ENCODE measurements at regions not wholly inside any gene's neighbourhood (a gene's known extent, or its start where the extent isn't known, plus 50 kb on each side); places are given as distances from the start of the nearest gene placed in this dataset.

- H3K79me1 ChIP-seq (ENCODE audit: low read depth in 1 of 2, low read length in 2 of 2) = no peaks in the 10 kb centered on the region
- H2BK5ac ChIP-seq (ENCODE audit: low read depth, low read length, poor library complexity, severe bottlenecking) = no peak overlapping the region
- no peak overlapping the region for H2AK9ac ChIP-seq (replicated peaks; ENCODE audit: low read depth, low read length, poor library complexity)
- in situ Hi-C loops (cut with MboI; ENCODE audit: low sequenced_read_pairs) (loop anchor here (10.0 kb wide), 1 partner anchor 292 kb away; no protein-coding TSS in a partner anchor), dilution Hi-C loops (cut with HindIII; ENCODE audit: low sequenced_read_pairs, unreplicated experiment) (no loop called here), intact Hi-C loops (cut with micrococcal nuclease) (loop anchor here (2.0 to 5.0 kb wide), 7 partner anchors 140 to 1516 kb away; no protein-coding TSS in a partner anchor)
- no peaks in the 10 kb centered on the region for H4K20me1 ChIP-seq (ENCODE audit: insufficient read depth, low read length)
- H3K4ac ChIP-seq (ENCODE audit: low read depth, low read length) = 0 out of 2 replicates have a peak overlapping the region, but pooled peaks have one; percentile 30
- H2AFZ ChIP-seq (replicated peaks; ENCODE audit: low read length, poor library complexity) = peak overlapping the region; percentile 25
- H2BK20ac ChIP-seq (ENCODE audit: low read depth, low read length) = peak overlapping the region; percentile 76
- peak overlapping the region; percentile 49 for H3K14ac ChIP-seq (replicated peaks; ENCODE audit: low read depth, low read length)
- H3K27me3 ChIP-seq (ENCODE audit: control insufficient read depth, insufficient read depth, low read length) = no peaks in the 10 kb centered on the region
- no peak overlapping the region for H3K27ac ChIP-seq (ENCODE audit: insufficient read depth, low read length)
- no peaks in the 10 kb centered on the region for H3K9me3 ChIP-seq (ENCODE audit: control insufficient read depth, insufficient read depth, low read length)
- H3K9ac ChIP-seq (ENCODE audit: low read depth, low read length) = peak overlapping the region; percentile 16; the same call in 1 of the 2 replicates
- 0 out of 2 replicates have a peak overlapping the region, but pooled peaks have one; percentile 29 for H3K56ac ChIP-seq (ENCODE audit: extremely low read depth, insufficient read depth, low read length)
- ATAC-seq (ENCODE audit: low read depth) (peak; percentile 79), DNase-seq (peak; percentile 60)
- peak overlapping the region; percentile 48 for H2BK120ac ChIP-seq (ENCODE audit: low read depth, low read length)
- H2BK15ac ChIP-seq (ENCODE audit: low read depth, low read length) = 0 out of 3 replicates have a peak overlapping the region, but pooled peaks have one; percentile 25
- H4K91ac ChIP-seq (ENCODE audit: insufficient read depth, low read depth, low read length) = peak overlapping the region; percentile 29; the same call in 1 of the 2 replicates
- peak overlapping the region; percentile 58 to 64; a peak in 3 of 4 replicates for H4K8ac ChIP-seq (ENCODE audit: low read depth in 2 of 2, low read length in 2 of 2)
- H2AK5ac ChIP-seq (ENCODE audit: low read depth, low read length) = no peak overlapping the region
- CTCF ChIA-PET = interaction anchor here (0.5 to 0.7 kb wide), 3 partner anchors 9 to 916 kb away, joined by 4 to 5 read pairs (median 4); no protein-coding TSS in a partner anchor
- H3K18ac ChIP-seq (ENCODE audit: low read depth, low read length) = peak overlapping the region; percentile 15
- WGBS, 2 experiments (ENCODE audit: extremely low coverage in 2 of 2, insufficient read length in 1 of 2) = 10% methylated on average over 7 of the region's 14 CpGs; no CpG with 5 or more reads in 1 of the 2 experiments
- H3K4me3 ChIP-seq (ENCODE audit: insufficient read depth, low read depth, low read length) = peak overlapping the region; percentile 20
- POLR2A ChIA-PET (ENCODE audit: unreplicated experiment) = interaction anchor here (0.5 kb wide), 1 partner anchor 91 kb away, joined by 4 read pairs; no protein-coding TSS in a partner anchor
- H3K23ac ChIP-seq (ENCODE audit: low read depth, low read length) = peak overlapping the region; percentile 58; the same call in 1 of the 2 replicates
- peak overlapping the region; percentile 17 for H4K5ac ChIP-seq (ENCODE audit: low read depth, low read length)
- no peaks in the 10 kb centered on the region for H3K4me1 ChIP-seq (ENCODE audit: control insufficient read depth, insufficient read depth, low read length)
- H3K9me1 ChIP-seq (ENCODE audit: insufficient read depth, low read length) = no peaks in the 10 kb centered on the region
- H3K4me2 ChIP-seq (ENCODE audit: low read depth, low read length) = peak overlapping the region; percentile 76
- BruUV-seq (replicated peaks) = no TSS peak
- no peaks in the 10 kb centered on the region for H3K36me3 ChIP-seq (ENCODE audit: control insufficient read depth, insufficient read depth, low read length)
- TF ChIP-seq, protein P1, sequence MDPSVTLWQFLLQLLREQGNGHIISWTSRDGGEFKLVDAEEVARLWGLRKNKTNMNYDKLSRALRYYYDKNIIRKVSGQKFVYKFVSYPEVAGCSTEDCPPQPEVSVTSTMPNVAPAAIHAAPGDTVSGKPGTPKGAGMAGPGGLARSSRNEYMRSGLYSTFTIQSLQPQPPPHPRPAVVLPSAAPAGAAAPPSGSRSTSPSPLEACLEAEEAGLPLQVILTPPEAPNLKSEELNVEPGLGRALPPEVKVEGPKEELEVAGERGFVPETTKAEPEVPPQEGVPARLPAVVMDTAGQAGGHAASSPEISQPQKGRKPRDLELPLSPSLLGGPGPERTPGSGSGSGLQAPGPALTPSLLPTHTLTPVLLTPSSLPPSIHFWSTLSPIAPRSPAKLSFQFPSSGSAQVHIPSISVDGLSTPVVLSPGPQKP (IDR thresholded peaks at IDR 0.05; ENCODE audit: borderline replicate concordance, low read depth, low read length) = no peak
- no peak for TF ChIP-seq FOS (IDR thresholded peaks at IDR 0.05; ENCODE audit: low read depth, low read length)
- no peak for TF ChIP-seq RCOR1 (IDR thresholded peaks at IDR 0.05; ENCODE audit: insufficient replicate concordance, low read length)
- TF ChIP-seq, protein P2, sequence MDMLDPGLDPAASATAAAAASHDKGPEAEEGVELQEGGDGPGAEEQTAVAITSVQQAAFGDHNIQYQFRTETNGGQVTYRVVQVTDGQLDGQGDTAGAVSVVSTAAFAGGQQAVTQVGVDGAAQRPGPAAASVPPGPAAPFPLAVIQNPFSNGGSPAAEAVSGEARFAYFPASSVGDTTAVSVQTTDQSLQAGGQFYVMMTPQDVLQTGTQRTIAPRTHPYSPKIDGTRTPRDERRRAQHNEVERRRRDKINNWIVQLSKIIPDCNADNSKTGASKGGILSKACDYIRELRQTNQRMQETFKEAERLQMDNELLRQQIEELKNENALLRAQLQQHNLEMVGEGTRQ (IDR thresholded peaks at IDR 0.05; ENCODE audit: low read depth, low read length) = no peak
- no peak for TF ChIP-seq NFE2L2 (IDR thresholded peaks at IDR 0.05; ENCODE audit: low read depth, low read length)
- TF ChIP-seq POLR2A (IDR thresholded peaks at IDR 0.05; ENCODE audit: low read depth, low read length) = no peak
- no peak for TF ChIP-seq MAFK (IDR thresholded peaks at IDR 0.05; ENCODE audit: low read depth, low read length)
- peak; percentile 46 for TF ChIP-seq CTCF (conservative IDR thresholded peaks at IDR 0.05; ENCODE audit: low read depth, low read length)
- peak; percentile 56 for TF ChIP-seq RAD21 (IDR thresholded peaks at IDR 0.05; ENCODE audit: low read length)
- no peak for TF ChIP-seq CHD1 (IDR thresholded peaks at IDR 0.05; ENCODE audit: low read depth, low read length)
- no peak for TF ChIP-seq MXI1 (IDR thresholded peaks at IDR 0.05; ENCODE audit: borderline replicate concordance, low read depth, low read length)
- no peak for TF ChIP-seq RFX5 (IDR thresholded peaks at IDR 0.05; ENCODE audit: low read depth, low read length)
- TF ChIP-seq BHLHE40 (IDR thresholded peaks at IDR 0.05; ENCODE audit: low read depth, low read length) = no peak
Observed at GRCh38 chr2:156892467-156893281, 364.8 kb upstream of the GALNT5 start.

All from IMR-90 (cell line).